H4 (cell line): ENCODE measurements at regions not wholly inside any gene's neighbourhood (a gene's known extent, or its start where the extent isn't known, plus 50 kb on each side); places are given as distances from the start of the nearest gene placed in this dataset.

Experiments
- DNase-seq: peaks from one replicate; pipeline ENCODE4 v3.0.0-alpha.2; 2015; ENCODE audit warnings: low spot score

- no peak for DNase-seq
Observed at GRCh38 chr2:128776461-128777195, 458.0 kb upstream of the HS6ST1 start.

DNA sequence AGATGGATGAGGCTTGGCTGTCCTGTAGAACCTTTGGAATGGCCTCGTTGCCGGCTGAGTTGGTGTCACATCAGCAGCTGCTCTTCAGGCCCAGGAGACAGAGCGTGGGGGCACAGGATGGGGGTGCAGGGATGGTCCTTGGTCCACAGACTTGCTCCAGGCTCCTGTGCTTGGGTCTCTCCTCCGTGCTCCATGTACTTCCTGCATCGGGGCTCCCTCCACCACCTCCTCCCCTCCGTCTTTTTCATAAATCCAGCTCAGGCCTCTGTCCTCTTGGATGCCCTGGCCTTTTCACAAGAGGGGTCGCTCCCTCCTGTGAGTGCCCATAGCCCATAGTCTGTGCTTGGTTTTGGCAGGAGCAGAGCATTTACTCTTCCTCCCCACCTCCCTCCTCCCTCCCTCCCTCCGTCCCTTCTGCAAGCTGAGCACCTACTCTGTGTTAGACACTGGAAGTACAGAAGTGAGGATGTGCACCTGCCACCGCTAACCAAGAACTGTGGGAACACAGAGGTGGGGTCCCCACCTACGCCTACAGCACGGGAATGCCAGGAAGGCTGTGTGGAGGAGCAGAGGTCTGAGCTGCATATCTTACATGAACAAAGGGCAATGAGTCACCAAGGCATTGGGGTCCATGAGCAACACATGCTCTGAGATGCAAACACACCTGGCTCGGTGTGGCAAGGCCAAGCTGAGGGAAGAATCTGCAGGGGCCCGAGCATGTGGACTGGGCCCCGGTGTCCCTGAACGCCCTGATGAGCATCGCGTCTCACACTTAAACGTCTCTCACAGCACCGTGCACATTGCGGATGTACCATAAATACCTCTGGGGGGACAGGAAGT is 458.7 kb upstream of the HS6ST1 start:
- DNase-seq: no peak

- no peak for DNase-seq
Observed at GRCh38 chr2:128778843-128779242, 460.2 kb upstream of the HS6ST1 start.

DNA sequence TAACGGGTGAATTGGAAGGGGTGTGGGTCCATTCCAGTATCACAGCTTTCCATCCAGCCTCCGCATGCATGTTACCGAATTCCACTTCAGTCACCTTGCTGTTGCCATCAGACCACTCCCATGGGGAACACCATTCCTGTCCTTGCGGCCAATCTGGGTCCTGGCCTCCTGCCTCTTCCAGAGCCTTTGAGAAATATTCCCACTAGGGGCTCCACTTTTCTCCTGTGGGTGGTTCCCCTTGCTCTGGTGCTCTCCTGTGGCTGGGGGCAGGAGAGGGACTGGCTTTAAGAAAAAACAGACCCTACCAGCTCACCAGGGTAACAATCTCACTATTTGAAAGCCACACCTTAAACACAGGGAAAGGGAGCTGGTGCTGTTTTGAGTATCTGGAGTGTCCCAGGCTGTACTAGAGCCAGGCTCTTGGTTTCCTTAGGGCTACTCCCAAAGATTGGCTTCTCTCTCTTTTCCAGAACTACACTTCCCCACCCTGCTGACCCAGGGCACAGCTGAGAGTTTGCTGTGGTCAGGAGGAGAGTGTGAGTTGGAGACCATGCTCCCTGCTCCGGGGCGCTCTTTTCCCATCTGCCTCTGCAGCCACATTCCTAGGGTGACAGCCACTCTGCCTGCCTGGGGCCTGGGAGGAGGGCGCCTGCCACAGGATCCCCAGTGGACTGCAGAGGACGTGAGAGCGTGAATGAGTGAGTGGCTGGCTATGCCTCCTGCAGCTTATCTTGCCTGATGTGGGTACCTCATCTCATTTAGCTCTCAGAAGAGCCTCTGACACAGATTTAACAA is 460.8 kb upstream of the HS6ST1 start:
- DNase-seq: no peak

DNA sequence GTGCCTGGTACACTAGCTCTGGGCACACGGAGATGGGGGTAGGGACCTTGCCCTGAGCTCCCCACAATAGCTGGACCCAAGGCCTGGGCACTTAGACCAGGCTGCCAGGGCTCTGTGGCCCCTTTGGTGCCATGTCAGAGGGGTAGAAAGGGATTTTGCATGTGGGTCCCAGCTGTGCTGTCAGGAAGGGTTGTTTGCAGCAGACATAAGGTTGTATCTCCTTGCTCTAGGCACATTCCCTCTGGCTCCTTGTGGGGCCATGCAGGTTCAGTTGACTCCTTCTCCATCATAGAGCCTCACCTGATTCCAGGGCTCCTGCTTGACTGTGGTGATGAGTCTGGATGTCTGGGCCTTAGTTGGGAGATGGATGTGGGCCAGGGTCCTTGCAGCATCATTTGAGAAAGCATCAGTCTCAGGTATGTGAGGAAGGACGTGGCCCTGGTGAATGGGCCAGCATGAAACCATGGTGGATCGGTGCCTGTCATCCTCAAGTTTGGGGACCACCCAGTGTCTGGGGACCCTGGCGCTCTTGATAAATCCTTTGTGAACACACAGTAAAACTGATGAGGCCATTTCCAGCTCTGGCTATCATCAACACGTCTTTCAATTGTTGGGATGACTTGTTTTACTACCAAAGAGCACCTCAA is 461.9 kb upstream of the HS6ST1 start:
- no peak for DNase-seq

GRCh38 chr2:128781166-128781565 is 462.5 kb upstream of the HS6ST1 start:
- no peak for DNase-seq

GRCh38 chr2:128781585-128782385 is 463.1 kb upstream of the HS6ST1 start:
- no peak for DNase-seq

- no peak for DNase-seq
Observed at GRCh38 chr2:128782411-128783192, 463.9 kb upstream of the HS6ST1 start.

GRCh38 chr2:128783193-128783671 is 464.6 kb upstream of the HS6ST1 start:
- DNase-seq: no peak

- no peak for DNase-seq
Observed at GRCh38 chr2:128783896-128784295, 465.2 kb upstream of the HS6ST1 start.

DNA sequence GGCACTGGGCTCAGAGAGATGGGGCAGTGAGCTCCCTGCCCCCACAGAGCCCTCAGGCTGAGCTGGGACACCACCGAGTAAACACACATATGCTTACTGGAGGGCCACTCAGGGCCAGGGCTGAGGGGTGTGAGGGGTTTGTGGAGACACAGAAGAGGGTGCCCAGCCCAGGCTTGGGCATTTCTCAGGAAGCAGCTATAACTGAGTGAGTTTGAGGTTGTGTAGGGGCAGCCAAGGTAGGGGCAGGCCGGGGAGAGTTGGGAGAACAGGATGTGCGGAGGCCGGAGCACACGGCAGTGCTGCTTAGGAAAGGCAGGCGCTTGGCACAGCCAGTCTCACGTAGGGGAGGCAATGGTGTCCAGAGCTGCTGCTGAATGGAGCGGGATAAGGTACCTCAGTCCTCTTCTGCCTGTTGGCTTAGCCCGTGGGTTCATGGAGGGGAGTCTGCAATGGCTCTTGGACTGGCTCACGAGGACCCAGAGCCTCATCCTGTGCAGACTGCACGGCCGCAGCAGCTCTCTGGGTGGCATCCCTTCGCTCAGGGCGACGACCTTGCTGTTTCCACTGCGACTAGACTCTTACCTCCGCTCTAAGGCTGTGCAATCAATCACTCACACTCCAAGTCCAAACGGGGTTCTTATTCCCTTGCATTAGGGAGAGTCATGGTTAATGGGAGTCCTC is 466.1 kb upstream of the HS6ST1 start:
- no peak for DNase-seq

DNA sequence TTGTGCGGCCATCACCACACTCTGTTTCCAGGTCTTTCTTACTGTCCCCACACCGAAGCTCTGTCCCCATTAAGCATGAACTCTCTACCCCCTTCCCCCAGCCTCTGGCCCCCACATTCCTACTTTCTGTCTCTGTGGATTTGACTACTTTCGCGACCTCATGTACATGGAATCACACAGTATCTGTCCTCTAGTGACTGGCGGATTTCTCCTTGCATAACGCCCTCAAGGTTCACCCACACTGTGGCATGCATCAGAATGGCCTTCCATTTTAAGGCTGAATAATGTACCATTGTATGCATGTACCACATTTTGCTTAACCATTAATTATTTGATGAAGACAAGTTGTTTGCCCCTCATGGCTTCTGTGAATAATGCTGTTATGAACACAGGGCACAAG is 467.6 kb upstream of the HS6ST1 start:
- DNase-seq: no peak

GRCh38 chr2:128786741-128787478 is 468.2 kb upstream of the HS6ST1 start:
- no peak for DNase-seq

DNA sequence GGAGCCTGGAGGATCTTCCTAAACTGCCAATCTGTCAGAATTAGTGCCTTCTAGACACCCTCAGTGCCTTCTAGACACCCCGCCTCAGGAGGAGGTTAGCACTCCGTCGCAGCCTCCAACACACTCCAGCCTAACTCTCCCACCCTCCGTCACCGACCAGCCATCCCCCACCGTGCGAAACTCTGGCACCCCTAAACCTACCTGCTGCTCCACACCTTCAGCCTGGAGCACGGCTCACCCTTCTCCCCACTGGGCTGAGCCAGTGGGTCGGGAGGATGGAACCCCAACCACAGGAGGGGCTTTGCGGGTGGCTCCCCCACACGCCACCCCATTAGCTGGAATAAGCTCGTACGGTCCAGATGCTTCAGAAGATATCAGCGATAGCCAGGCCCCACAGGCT is 468.9 kb upstream of the HS6ST1 start:
- DNase-seq: no peak

- DNase-seq: no peak
Observed at GRCh38 chr2:128788636-128789220, 470.1 kb upstream of the HS6ST1 start.

- DNase-seq: no peak
Observed at GRCh38 chr2:128789221-128789620, 470.6 kb upstream of the HS6ST1 start.

DNA sequence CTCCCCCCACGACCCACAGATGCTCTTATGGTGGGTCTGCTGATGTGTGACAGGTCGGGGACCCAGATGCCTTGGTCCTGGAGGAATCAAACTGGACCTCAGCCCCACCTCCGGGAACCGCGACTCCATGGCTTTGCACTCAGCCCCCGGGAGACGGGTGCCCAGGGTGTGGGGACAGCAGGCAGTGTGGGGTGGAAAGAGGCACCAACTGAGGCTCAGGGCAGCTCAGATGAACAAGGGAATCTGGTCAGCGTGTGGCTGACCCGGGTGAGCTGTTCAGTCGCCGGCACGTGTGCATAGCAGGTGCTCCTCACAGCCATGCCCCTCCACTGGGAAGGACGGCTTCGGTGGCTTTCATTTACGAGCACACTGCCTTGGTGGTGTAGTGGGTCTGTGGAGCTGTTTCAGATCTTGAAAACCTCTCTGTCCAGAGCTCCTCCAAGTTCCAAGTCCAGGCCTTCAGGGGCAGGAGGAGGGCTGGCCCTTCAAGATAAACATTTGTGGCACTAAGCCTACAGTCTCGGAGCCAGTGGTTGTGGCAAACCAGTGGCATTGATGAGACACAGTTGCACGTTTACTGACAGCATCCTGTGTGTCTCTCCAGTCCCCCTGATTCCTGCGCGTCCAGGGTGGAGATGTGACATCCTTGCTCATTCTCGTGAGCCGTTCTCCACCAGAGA is 471.2 kb upstream of the HS6ST1 start:
- no peak for DNase-seq

DNA sequence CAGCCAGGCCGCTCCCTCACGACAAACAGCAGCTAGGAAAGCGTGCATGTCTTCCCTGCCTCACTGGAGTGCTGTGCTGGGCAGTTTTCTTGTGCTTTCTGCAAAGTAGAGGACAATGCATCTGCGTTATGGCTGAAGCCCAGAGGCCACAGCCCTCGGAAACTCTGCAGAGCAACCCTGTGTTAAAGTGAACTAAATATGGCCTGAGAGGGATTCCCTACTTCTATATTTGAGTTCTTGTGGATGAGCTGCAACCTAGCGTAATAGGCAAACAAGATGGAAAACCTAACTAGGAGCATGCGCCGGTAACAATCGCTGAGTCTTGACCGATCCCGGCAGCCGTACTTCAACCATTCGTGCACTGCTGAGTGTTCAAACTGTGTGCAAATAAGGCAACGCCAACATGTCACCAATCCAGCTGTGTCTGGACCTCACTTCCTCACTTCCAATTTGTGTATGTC is 471.9 kb upstream of the HS6ST1 start:
- DNase-seq: no peak
